HG02798 (cell line): ENCODE measurements at regions not wholly inside any gene's neighbourhood (a gene's known extent, or its start where the extent isn't known, plus 50 kb on each side); places are given as distances from the start of the nearest gene placed in this dataset.
"Not testable (repeated sequence)": the region's sequence is repeated elsewhere in the genome, so short reads cannot be mapped to it uniquely, and the experiment has no call there.

Source experiments
- ATAC-seq: cut with Tn5 transposase; IDR thresholded peaks from one replicate; pipeline ENCODE4 v1.9.1; 2021; ENCODE audit warnings: mild to moderate bottlenecking; ENCODE audit not compliant: unreplicated experiment, poor library complexity

DNA sequence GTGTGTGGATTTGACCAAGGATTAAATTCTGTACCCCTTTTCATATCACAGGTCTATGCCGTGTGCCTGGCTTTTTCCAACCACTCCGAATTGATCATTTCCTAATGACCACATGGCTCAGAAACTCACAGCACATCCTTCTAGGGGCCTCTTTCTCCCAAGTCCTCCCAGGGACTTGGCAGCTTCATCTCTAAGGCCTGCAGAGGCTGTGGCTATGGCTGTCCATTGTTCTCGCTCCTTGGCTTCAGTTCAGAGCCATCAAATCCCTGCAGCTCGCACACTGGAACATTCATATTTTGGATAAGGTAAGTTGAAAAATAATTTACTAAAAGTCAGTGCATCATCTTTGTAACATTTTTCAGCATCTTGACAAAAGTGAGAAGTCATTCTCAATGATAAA lies 497.2 kb upstream of the CDH4 start:
- no peak for ATAC-seq

DNA sequence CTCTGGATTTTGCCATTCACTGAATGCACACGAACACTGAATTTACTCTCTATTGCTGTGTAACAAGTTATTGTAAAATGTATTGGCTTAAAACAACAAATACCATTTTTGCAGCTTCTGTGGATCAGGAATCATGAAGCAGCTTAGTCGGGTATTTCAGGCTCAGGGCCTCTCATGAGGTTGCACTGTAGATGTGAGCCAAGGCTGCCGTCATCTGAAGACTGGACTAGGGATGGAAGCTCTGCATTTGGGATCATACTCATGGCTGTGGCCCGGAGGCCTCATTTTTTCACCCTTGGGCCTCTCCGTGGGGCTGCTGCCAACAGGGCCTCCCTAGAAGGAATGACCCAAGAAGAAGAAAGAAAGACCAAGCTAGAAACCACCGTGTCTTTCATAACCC lies 492.4 kb upstream of the CDH4 start:
- no peak for ATAC-seq

DNA sequence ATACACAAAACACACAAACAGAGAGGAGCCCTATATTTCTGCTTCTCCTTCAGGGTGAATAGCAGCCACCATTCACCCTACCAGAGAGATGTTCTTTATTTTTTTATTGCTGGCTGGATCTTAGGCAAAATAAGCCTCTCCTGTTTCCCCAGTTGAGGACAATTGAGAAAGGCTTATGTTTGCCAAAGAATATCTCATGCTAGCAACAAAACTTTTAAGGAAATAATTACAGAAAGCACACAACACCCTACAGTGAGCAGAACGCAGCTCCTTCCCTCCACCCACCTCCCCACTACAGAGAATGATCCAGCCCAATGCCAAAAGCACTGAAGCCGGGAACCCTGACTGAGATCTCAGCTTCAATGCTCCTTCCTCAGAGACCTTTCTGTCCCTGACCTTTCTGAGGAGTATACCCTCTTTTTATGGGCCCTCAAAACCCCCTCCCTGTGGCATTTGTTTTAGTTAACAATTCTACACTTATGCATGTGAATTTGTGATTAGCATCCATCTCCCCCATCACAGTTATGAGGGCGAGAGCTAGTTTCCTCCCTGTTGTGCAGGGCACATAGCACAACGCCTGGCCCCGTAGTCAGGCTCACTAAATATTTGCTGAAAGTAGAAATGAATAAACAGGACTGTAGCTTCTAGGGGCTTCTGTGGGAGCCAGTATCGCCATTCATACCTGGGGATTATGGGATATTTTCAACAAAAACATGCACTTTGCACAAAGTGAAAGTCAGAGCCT lies 491.6 kb upstream of the CDH4 start:
- ATAC-seq: no peak

DNA sequence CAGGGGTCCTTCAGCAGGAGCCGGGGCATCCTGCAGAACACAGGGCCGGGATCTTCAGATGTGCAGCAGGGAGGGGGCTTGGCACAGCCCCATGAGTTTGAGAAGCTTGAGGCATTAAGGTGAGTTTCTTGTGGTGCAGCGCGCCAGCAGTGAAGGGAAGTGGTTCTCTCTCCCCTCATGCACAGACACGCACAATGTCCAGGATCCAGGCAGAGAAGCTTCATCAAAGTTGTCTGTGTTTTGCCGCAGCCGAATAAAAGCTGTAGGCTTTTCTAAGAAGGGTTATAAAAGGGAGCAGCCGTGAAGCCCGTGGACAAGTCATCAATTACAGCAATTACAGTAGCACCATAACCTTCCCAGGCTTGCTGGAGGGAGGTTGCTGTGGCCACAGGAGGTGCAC lies 491.0 kb upstream of the CDH4 start:
- no peak for ATAC-seq

DNA sequence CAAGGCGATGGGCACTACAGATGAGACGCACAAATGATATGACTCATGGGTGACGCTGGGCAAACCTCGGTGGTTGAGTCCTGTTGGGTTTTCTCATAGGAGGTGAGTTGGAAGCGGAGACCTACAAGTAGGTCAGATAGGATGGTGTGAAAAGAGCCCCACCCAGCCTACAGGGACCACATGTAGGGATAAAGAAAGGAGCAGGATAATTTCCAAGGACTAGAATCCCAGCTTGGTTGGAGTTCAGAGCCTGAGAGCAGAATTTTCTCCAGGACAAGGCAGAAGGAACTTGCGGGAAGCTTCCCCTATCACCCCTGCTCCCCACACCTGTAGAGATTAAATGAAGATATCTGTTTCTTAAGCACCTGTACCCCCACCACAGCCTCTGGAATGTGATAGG lies 489.7 kb upstream of the CDH4 start:
- ATAC-seq: no peak

DNA sequence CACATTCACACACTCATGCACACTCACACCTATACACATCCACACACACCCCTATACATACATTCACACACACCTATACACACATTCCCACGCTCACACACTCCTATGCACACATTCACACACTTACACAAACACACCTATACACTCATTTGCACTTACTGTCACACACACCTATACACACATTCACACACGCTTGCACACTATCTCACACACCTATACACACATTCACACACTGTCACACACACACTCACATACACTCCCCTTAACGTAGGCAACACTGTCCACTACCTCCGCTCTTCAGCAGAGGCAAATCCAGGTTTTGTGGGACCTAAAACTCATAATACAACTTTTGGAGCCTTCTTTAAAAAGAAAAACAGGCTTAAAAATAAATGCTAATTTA lies 487.7 kb upstream of the CDH4 start:
- no peak for ATAC-seq

DNA sequence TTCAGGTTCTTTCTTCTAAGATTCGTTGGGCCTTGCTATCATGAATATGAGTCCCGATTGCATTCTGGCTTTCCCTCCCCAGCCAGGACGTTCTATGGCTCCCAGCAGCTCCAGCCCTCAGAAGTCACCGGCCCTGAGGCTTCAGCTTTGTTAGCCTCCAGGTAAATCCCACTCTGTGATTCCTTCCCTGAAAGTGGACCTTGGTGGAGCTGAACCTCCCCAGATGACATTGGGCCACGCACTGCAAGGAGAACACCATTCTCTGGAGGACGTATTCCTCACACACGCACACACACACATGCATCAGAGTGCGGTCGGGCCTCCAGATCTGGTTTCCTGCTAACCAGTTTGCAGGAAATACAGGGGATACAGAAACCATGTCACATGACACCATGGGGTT lies 487.3 kb upstream of the CDH4 start:
- no peak for ATAC-seq

DNA sequence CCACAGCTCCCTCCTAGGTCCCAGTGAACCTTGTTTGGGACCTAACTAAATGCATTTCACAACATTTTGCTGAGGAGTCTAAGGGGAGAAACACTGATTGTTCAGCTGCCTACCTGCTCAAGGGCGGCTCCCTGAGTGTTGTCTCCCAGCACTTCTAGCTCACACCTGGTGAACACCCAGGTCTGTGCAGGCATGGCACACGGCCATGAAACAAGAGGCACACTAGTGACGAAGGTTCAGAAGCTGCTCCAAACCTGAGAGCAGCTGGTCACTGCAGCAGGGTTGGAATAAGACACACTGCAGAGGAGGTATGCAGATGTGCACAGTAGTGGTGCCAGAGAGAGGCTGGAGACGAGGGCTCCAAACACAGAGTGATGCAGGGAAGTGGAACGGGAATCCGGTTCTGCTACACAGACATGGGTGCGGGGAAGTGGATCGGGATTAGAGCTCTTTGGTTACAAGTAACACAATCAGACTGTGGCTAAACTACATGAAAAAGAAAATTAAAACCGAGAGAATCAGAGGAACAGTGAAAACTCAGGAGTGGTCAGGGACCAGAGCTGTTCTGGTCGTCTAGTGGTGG lies 486.1 kb upstream of the CDH4 start:
- no peak for ATAC-seq

DNA sequence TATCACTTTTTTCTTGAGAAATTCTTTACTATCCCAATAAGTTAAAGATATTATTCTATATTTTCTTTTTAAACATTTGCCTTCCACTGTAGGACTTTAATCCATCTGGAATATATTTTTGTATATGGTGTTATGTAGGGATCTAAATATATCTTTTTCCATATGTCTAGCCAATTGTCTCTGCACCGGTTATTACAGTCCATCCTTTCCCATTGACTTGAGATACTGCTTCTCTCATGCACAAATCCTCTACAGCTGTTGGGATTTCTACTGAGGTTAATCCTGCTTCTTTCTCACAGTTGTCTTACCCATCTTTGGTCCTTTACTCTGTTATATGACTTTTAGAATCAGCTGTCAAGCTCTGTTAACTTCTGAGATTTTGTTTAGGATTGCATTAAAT lies 483.8 kb upstream of the CDH4 start:
- no peak for ATAC-seq

DNA sequence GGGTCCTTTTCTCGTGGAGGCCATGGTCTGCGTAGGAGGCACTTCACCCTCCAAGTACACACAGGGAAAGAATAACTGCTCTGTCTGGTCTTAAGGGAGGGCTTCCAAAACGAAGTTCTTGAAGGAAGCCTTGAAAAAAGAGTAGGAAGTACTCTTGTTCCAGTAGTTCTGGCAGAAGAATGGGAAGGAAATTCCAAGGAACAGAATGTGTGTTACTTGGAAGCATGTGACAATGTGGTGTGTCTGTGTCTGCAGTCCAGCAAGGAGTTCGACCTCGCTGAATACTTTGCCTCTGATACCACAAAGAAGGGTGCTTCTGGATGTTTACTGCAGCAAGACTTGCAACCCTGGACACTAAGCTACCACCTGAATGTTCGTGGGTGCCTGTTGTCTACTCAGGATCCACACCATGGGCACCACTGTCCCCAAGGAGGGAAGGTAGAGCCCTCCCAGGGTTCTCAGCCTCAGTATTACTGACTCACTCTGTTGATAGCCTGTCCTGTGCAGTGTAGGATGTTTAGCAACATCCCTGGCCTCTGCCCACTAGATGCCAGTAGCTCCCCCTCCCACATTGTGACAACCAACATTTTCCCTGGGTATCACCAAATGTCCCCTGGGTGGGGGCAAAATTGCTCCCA lies 471.6 kb upstream of the CDH4 start:
- ATAC-seq: no peak

DNA sequence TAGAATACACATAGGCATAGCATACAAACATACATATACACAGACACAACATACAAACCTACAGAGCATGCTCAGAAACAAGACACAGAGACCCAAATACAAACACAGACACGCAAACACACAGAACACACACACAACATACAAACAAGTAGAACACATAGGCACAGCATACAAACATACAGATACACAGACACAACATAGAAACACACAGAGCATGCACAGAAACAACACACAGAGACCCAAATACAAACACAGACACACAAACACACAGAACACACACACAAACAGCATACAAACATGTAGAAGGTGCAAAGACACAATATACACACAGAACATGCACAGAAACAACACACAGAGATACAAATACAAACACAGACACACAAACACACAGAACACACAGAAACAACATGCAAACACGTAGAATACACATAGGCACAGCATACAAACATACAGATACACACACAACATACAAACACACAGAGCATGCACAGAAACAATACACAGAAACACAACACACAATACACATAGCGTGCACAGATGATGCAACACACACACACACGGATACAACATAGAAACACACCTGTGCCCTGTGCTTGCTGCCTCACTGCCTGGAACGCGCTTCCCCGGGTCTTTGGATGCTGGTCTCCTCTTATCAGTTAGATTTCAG lies 469.0 kb upstream of the CDH4 start:
- ATAC-seq: no peak

DNA sequence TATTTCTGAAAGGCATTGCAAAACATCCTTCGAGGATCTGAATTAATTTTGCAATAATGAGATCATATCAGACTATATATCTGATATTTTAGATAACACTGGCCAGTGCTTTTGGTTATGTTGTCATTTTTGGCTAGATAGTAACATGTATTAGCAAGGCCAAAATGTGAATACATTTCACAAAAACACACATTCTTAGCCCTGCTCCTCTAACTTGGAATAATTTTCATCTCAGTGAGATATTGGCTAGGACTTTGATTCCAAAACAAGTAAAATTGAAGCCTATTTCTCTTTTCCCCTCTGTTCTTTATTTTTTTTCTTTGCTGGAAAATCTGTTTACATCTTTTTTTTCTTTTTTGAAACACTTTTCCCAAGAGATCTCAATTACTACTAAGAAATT lies 466.8 kb upstream of the CDH4 start:
- ATAC-seq: no peak

DNA sequence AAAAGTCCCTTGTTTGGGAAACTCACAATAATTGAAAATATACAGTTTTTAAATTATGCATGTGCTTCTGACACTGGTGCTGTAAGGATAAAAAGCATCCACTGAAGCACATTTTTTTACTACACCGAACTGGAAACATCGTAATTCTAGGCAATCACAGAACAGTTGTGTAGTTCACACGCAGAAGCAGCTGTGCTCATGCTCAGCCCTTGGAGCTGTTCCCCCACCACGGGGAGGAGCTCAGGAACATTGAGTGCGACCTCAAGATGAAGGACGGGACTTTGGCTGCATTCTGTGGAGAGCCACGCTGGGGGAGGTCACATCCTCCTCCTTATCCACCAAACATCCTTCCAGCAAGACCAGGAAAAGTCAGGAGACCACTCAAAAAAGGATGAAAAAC lies 466.3 kb upstream of the CDH4 start:
- no peak for ATAC-seq

DNA sequence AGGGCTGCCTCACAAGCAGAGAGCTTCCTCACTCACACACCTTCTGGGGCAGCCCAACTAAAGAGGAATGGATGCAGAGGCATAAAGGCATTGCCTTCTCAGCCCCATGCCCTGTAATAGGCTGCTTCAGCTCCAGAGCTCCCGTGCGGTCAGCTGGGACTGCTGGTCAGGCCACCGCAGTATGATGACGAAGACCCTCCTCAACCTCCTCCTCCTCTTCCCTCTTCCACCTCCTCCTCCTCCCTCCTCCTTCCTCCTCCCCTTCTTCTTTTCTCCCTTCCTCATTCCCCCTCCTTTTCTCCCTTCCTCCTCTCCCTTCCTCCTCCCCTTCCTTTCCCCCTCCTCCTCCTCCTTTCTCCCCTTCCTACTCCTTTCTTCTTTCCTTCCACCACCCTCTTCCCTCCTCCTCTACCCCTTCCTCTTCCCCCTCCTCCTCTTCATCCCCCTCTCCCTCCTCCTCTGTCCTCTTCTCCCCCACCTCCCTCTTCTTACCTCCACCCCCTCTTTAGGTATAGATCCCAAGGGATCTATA lies 465.3 kb upstream of the CDH4 start:
- no peak for ATAC-seq

DNA sequence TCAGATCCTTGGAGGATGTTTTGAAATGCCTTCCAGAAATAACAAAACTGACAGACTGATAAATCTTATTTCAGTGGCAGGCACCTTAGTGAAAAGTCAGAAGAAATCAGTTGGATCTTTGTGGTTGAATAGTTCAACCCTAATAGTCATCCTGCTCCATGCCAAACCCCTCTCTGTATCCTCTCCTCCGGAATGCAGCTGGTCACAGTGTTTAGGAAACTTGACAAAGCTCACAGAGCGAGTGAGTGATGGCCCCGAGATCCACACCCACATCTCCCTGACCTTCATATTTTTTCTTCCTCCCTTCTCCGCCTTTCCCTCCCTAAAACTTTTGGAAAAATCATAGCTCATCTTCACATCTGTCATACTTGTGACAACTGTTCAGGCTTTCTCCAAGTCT lies 464.8 kb upstream of the CDH4 start:
- no peak for ATAC-seq

DNA sequence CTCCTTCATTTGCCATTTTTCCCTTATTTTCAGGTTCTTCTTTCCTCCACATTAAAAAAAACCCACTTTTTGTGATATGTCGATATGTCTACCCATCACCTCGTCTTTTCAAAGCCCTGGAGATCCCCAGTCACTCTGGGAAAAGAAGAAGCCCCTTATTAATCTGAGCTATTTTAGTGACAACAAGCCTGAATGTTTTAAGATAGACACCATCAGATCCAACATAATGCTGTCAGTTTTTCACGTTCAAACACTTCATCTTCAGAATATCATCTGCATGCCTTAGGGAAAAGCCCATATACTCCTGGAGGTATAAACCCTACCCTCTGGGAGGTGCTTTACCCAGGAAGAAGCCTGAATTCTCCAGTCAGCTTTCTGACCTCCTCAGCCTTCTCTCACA lies 464.0 kb upstream of the CDH4 start:
- no peak for ATAC-seq

DNA sequence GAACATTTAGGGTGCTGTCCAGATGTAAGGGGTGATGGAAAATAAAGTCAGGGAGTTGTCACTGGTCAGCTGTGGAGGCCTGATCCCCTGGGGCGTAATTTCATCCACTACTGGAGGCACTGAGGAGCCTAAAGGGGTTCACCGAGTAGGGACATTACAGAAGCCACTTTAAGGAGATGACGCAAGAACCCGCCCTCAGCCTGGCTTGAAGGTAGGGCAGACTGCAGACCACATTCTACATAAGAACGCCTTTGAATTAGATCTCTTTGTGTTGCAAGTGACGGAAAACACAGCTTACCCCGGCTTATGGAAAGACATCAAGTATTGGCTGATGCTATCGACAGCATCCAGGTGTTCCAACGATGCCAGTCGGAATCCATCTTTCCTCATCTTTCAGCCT lies 462.7 kb upstream of the CDH4 start:
- no peak for ATAC-seq

DNA sequence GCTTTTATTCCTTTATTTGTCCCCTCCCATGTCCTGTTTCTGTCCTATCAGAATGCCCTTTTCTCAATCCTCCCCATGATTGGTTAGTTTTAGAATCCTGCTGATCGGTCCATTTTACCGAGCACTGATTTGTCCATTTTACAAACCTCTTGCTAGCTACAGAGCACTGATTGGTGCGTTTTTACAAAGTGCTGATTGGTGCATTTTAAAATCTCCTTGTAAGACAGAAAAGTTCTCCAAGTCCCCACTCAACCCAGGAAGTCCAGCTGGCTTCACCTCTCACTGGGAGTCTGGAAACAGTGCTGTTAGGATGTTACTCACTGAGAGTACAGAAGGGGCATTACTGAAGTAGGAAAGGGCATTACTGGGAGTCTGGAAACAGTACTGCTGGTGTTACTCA lies 461.7 kb upstream of the CDH4 start:
- not testable (repeated sequence) for ATAC-seq

DNA sequence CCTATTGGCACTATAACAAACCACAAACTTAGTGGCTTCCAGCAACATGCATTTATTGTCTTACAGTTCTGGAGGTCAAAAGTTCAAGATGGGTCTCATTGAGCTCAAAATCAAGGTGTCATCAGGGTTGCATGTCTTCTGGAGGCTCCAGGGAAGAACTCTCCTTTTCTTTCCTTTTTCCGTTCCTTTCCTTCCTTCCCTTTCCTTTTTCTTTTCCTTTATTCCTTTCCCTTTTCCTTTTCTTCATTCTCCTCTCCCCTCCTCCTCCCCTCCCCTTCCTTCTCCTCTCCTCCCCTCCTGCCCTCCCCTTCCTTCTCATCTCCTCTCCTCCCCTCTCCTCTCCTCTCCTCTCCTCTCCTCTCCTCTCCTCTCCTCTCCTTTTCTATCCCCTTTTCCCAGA lies 460.2 kb upstream of the CDH4 start:
- no peak for ATAC-seq

DNA sequence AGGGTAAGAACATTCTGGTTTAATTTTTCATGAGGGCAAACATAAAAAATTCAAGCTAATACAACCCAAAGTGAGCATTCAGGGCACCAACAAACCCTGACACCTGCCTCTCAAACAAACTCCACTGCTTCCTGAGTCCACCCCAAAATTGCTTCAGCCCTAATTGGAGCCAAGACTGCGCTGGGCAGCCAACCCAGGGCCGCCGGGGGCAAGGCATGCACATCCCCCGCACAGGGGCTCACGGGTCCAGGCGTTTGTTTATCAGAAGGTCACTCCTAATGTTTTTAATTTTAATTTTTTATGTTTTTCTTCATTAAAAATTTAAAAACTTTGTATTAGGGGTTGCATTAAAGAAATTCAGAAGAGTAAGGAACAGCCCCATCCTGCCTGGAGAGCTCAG lies 459.1 kb upstream of the CDH4 start:
- ATAC-seq: no peak

DNA sequence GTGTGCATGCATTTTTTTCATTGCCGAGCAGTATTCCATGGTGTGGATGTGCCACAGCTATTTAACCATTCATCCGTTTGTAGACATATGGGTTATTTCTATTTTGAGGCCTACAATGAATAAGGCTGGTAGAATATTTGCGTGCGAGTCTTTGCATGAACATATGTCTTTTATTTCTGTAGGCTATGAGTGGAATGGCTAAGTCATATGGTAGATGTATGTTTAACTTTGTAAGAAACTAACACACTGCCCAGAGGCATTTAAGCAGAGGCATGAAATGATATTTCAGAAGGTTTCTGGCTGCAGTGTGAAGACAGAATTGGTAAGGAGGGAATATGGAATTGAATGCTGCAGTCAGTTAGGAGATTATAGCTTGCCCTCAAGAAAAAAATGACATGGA lies 457.4 kb upstream of the CDH4 start:
- no peak for ATAC-seq
